Bronchial epithelial cell (primary cell): ENCODE measurements at regions not wholly inside any gene's neighbourhood (a gene's known extent, or its start where the extent isn't known, plus 50 kb on each side); places are given as distances from the start of the nearest gene placed in this dataset.

ENCODE experiments used
- DNase-seq: peaks from one replicate; pipeline ENCODE4 v3.0.0-alpha.2; 2010; ENCODE audit warnings: low read depth
- FAIRE-seq: peaks from 2 replicates; lab custom pipeline; 2011; peaks lifted over from hg19 to GRCh38; lab: Jason Lieb, UNC
- H3K27me3 ChIP-seq: 2 replicates; pipeline ENCODE4 v1.5.1; 2011; ENCODE audit warnings: low read length; ENCODE audit not compliant: control insufficient read depth, insufficient read depth
- H3K36me3 ChIP-seq: 2 replicates; pipeline ENCODE4 v1.5.1; 2011; ENCODE audit warnings: low read length; ENCODE audit not compliant: control insufficient read depth, insufficient read depth
- H3K4me3 ChIP-seq: 2 replicates; pipeline ENCODE4 v1.5.1; 2011; ENCODE audit warnings: mild to moderate bottlenecking, low read depth, low read length, control low read depth
- CTCF ChIP-seq: IDR thresholded peaks from 2 replicates; pipeline ENCODE4 v1.5.1; 2011; ENCODE audit warnings: mild to moderate bottlenecking, moderate library complexity, low read length, control low read depth, inconsistent platforms; ENCODE audit not compliant: insufficient read depth, severe bottlenecking

GRCh38 chr6:55678330-55679224 is 99.6 kb upstream of the HMGCLL1 start:
- H3K27me3 ChIP-seq: no peaks in the 10 kb centered on the region
- no peaks in the 10 kb centered on the region for H3K36me3 ChIP-seq
- DNase-seq (no peak), FAIRE-seq (no peak)
- no peak for TF ChIP-seq CTCF
- H3K4me3 ChIP-seq: no peak overlapping the region

GRCh38 chr6:55676736-55677135 is 97.7 kb upstream of the HMGCLL1 start:
- FAIRE-seq (no peak), DNase-seq (no peak)
- H3K4me3 ChIP-seq: no peak overlapping the region
- no peaks in the 10 kb centered on the region for H3K36me3 ChIP-seq
- H3K27me3 ChIP-seq: no peaks in the 10 kb centered on the region
- TF ChIP-seq CTCF: no peak

- TF ChIP-seq CTCF: no peak
- Histone ChIP-seq H3K4me3 (no peak overlapping the region), H3K27me3 (no peaks in the 10 kb centered on the region), H3K36me3 (no peaks in the 10 kb centered on the region)
- DNase-seq: no peak
- no peak for FAIRE-seq
Observed at GRCh38 chr6:55675941-55676340, 96.9 kb upstream of the HMGCLL1 start.

- FAIRE-seq (no peak), DNase-seq (no peak)
- TF ChIP-seq CTCF: no peak
- Histone ChIP-seq H3K27me3 (no peaks in the 10 kb centered on the region), H3K4me3 (no peak overlapping the region), H3K36me3 (no peaks in the 10 kb centered on the region)
Observed at GRCh38 chr6:55674672-55675071, 95.7 kb upstream of the HMGCLL1 start.

- Histone ChIP-seq H3K36me3 (no peaks in the 10 kb centered on the region), H3K27me3 (no peaks in the 10 kb centered on the region), H3K4me3 (no peak overlapping the region)
- DNase-seq: no peak
- TF ChIP-seq CTCF: no peak
- FAIRE-seq: no peak
Observed at GRCh38 chr6:55670850-55671413, 91.9 kb upstream of the HMGCLL1 start.
